PC-3 (cell line): ENCODE measurements at regions not wholly inside any gene's neighbourhood (a gene's known extent, or its start where the extent isn't known, plus 50 kb on each side); places are given as distances from the start of the nearest gene placed in this dataset.

ENCODE experiments used
- EZH2 ChIP-seq: fragments of 300-600 bp; sonication (generic); IDR thresholded peaks from one replicate; pipeline ENCODE4 v1.6.1; 2017; ENCODE audit warnings: antibody characterized with exemption, mild to moderate bottlenecking, low read length; ENCODE audit not compliant: unreplicated experiment
- EZH2phosphoT487 ChIP-seq: fragments of 300-600 bp; sonication (generic); IDR thresholded peaks from 2 replicates; pipeline ENCODE4 v1.6.1; 2018; ENCODE audit warnings: mild to moderate bottlenecking, antibody characterized with exemption, low read length, borderline replicate concordance
- TF ChIP-seq, protein P1 (sequence below): fragments of 300-600 bp; sonication (generic); conservative IDR thresholded peaks from 2 replicates; pipeline ENCODE4 v1.5.1; 2017; ENCODE audit warnings: antibody characterized with exemption, low read depth, mild to moderate bottlenecking, low read length

DNA sequence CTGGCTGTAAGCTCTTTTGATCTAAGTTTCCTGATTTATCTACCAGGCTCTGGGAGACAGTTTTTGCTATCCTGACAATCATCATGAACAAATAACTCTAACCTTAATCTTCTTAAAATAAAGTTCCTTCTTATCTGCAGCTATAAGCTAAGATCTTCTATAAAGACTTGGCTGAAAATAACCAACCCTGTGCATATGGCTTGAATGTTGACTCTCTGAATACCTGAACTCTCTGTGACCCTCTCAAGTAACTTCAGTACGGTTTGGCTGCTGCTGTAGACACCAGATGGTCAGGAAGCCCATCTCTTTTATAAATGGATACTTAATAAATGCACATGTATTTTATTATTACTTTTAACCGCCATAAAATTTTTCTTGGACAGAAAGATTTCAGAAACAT is 412.4 kb upstream of the CBLB start:
- TF ChIP-seq, protein P1, sequence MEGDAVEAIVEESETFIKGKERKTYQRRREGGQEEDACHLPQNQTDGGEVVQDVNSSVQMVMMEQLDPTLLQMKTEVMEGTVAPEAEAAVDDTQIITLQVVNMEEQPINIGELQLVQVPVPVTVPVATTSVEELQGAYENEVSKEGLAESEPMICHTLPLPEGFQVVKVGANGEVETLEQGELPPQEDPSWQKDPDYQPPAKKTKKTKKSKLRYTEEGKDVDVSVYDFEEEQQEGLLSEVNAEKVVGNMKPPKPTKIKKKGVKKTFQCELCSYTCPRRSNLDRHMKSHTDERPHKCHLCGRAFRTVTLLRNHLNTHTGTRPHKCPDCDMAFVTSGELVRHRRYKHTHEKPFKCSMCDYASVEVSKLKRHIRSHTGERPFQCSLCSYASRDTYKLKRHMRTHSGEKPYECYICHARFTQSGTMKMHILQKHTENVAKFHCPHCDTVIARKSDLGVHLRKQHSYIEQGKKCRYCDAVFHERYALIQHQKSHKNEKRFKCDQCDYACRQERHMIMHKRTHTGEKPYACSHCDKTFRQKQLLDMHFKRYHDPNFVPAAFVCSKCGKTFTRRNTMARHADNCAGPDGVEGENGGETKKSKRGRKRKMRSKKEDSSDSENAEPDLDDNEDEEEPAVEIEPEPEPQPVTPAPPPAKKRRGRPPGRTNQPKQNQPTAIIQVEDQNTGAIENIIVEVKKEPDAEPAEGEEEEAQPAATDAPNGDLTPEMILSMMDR: no peak
- no peak for TF ChIP-seq EZH2phosphoT487
- TF ChIP-seq EZH2: no peak
